HL-60 (cell line): ENCODE measurements at regions not wholly inside any gene's neighbourhood (a gene's known extent, or its start where the extent isn't known, plus 50 kb on each side); places are given as distances from the start of the nearest gene placed in this dataset.

Experiments
- CTCF ChIP-seq: IDR thresholded peaks from one replicate; pipeline ENCODE4 v1.5.1; 2011; ENCODE audit warnings: low read length, control low read depth, inconsistent platforms; ENCODE audit not compliant: insufficient read depth
- GABPA ChIP-seq: IDR thresholded peaks from 2 replicates; pipeline ENCODE4 v1.6.1; 2012; ENCODE audit warnings: low read depth

- TF ChIP-seq CTCF (no peak), GABPA (no peak)
Observed at GRCh38 chr13:55577082-55577846, 1563.5 kb upstream of the PRR20A start.
